GM12878 (cell line): ENCODE measurements at regions not wholly inside any gene's neighbourhood (a gene's known extent, or its start where the extent isn't known, plus 50 kb on each side); places are given as distances from the start of the nearest gene placed in this dataset.

Experiments
- ESRRA ChIP-seq: IDR thresholded peaks from 2 replicates; pipeline ENCODE4 v1.6.1; 2012; ENCODE audit warnings: mild to moderate bottlenecking, low read length, improper control_type of control experiment
- FOS ChIP-seq: IDR thresholded peaks from 3 replicates; pipeline ENCODE4 v1.6.1; 2011; ENCODE audit warnings: borderline replicate concordance; ENCODE audit not compliant: insufficient read length; ENCODE audit errors: extremely low read depth
- FOXM1 ChIP-seq: IDR thresholded peaks from 2 replicates; pipeline ENCODE4 v1.6.1; 2012; ENCODE audit warnings: low read depth, mild to moderate bottlenecking, inconsistent platforms, low read length, moderate library complexity
- JUNB ChIP-seq: IDR thresholded peaks from 2 replicates; pipeline ENCODE4 v1.6.1; 2016; ENCODE audit warnings: antibody characterized with exemption, mild to moderate bottlenecking
- POLR2A ChIP-seq: IDR thresholded peaks from 2 replicates; pipeline ENCODE4 v1.6.1; 2011; ENCODE audit warnings: low read depth, mild to moderate bottlenecking, low read length
- POLR2AphosphoS2 ChIP-seq: IDR thresholded peaks from 2 replicates; pipeline ENCODE4 v1.6.1; 2011; ENCODE audit warnings: low read depth, mild to moderate bottlenecking, low read length, improper control_type of control experiment, moderate library complexity
- RAD21 ChIP-seq: IDR thresholded peaks from 2 replicates; pipeline ENCODE4 v1.6.1; 2011; ENCODE audit warnings: mild to moderate bottlenecking, low read depth, low read length, moderate library complexity; ENCODE audit not compliant: insufficient read depth
- ZZZ3 ChIP-seq: IDR thresholded peaks from 2 replicates; pipeline ENCODE4 v1.6.1; 2011; ENCODE audit warnings: low read depth; ENCODE audit not compliant: control insufficient read depth, insufficient read length
- TF ChIP-seq, protein P1 (sequence below): IDR thresholded peaks from 2 replicates; pipeline ENCODE4 v1.6.1; 2012; ENCODE audit warnings: low read depth, low read length, improper control_type of control experiment
- TF ChIP-seq, protein P2 (sequence below), 3 experiments: IDR thresholded peaks in 2 of 3; conservative IDR thresholded peaks in 1 of 3; 2 replicates each; pipeline ENCODE4 v1.5.1; 2011; ENCODE audit warnings: low read depth in 3 of 3, low read length in 3 of 3, mild to moderate bottlenecking in 3 of 3, control low read depth in 2 of 3, moderate library complexity in 2 of 3, inconsistent platforms in 1 of 3, mixed read lengths in 1 of 3; ENCODE audit not compliant: control insufficient read depth in 2 of 3, insufficient read depth in 1 of 3; ENCODE audit errors: extremely low read depth in 1 of 3
- TF ChIP-seq, protein P3 (sequence below): IDR thresholded peaks from 2 replicates; pipeline ENCODE4 v1.6.1; 2012; ENCODE audit warnings: mild to moderate bottlenecking, low read depth, low read length
- TF ChIP-seq, protein P4 (sequence below): fragments of 450-650 bp; IDR thresholded peaks from 2 replicates; pipeline ENCODE4 v1.6.1; 2017; ENCODE audit warnings: mild to moderate bottlenecking

DNA sequence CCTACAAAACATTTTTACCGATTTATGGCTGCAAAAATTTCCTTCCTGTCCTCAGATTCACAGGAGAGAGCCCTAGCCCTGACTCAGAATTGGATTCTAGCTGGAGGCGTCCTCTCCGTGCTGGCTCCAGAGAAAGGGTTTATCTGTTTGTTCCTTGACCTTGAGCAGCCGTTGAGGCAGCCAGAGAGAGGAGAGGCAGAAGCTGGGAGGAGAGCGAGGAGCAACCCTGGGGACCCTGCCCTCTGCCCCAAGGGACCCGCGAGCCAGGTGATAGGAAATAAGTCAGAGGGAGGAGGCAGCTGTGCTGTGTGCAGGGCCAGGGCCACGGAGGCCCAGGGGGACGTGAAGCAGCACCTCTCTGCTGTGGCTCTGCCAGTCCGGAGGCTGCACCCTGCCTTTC lies 75.6 kb downstream of the IGLL1 start:
- TF ChIP-seq ESRRA = no peak
- TF ChIP-seq, protein P1, sequence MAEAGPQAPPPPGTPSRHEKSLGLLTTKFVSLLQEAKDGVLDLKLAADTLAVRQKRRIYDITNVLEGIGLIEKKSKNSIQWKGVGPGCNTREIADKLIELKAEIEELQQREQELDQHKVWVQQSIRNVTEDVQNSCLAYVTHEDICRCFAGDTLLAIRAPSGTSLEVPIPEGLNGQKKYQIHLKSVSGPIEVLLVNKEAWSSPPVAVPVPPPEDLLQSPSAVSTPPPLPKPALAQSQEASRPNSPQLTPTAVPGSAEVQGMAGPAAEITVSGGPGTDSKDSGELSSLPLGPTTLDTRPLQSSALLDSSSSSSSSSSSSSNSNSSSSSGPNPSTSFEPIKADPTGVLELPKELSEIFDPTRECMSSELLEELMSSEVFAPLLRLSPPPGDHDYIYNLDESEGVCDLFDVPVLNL = no peak
- TF ChIP-seq JUNB = no peak
- no peak for TF ChIP-seq RAD21
- TF ChIP-seq, protein P2, sequence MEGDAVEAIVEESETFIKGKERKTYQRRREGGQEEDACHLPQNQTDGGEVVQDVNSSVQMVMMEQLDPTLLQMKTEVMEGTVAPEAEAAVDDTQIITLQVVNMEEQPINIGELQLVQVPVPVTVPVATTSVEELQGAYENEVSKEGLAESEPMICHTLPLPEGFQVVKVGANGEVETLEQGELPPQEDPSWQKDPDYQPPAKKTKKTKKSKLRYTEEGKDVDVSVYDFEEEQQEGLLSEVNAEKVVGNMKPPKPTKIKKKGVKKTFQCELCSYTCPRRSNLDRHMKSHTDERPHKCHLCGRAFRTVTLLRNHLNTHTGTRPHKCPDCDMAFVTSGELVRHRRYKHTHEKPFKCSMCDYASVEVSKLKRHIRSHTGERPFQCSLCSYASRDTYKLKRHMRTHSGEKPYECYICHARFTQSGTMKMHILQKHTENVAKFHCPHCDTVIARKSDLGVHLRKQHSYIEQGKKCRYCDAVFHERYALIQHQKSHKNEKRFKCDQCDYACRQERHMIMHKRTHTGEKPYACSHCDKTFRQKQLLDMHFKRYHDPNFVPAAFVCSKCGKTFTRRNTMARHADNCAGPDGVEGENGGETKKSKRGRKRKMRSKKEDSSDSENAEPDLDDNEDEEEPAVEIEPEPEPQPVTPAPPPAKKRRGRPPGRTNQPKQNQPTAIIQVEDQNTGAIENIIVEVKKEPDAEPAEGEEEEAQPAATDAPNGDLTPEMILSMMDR (IDR thresholded peaks at IDR 0.05 in 2 of 3, conservative IDR thresholded peaks at IDR 0.05 in 1 of 3; ENCODE audit: control insufficient read depth in 2 of 3, extremely low read depth in 1 of 3, insufficient read depth in 1 of 3, low read depth in 3 of 3, low read length in 3 of 3) = no peak
- TF ChIP-seq, protein P3, sequence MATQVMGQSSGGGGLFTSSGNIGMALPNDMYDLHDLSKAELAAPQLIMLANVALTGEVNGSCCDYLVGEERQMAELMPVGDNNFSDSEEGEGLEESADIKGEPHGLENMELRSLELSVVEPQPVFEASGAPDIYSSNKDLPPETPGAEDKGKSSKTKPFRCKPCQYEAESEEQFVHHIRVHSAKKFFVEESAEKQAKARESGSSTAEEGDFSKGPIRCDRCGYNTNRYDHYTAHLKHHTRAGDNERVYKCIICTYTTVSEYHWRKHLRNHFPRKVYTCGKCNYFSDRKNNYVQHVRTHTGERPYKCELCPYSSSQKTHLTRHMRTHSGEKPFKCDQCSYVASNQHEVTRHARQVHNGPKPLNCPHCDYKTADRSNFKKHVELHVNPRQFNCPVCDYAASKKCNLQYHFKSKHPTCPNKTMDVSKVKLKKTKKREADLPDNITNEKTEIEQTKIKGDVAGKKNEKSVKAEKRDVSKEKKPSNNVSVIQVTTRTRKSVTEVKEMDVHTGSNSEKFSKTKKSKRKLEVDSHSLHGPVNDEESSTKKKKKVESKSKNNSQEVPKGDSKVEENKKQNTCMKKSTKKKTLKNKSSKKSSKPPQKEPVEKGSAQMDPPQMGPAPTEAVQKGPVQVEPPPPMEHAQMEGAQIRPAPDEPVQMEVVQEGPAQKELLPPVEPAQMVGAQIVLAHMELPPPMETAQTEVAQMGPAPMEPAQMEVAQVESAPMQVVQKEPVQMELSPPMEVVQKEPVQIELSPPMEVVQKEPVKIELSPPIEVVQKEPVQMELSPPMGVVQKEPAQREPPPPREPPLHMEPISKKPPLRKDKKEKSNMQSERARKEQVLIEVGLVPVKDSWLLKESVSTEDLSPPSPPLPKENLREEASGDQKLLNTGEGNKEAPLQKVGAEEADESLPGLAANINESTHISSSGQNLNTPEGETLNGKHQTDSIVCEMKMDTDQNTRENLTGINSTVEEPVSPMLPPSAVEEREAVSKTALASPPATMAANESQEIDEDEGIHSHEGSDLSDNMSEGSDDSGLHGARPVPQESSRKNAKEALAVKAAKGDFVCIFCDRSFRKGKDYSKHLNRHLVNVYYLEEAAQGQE = no peak
- TF ChIP-seq POLR2AphosphoS2 = no peak
- no peak for TF ChIP-seq FOXM1
- no peak for TF ChIP-seq POLR2A
- no peak for TF ChIP-seq FOS
- TF ChIP-seq, protein P4, sequence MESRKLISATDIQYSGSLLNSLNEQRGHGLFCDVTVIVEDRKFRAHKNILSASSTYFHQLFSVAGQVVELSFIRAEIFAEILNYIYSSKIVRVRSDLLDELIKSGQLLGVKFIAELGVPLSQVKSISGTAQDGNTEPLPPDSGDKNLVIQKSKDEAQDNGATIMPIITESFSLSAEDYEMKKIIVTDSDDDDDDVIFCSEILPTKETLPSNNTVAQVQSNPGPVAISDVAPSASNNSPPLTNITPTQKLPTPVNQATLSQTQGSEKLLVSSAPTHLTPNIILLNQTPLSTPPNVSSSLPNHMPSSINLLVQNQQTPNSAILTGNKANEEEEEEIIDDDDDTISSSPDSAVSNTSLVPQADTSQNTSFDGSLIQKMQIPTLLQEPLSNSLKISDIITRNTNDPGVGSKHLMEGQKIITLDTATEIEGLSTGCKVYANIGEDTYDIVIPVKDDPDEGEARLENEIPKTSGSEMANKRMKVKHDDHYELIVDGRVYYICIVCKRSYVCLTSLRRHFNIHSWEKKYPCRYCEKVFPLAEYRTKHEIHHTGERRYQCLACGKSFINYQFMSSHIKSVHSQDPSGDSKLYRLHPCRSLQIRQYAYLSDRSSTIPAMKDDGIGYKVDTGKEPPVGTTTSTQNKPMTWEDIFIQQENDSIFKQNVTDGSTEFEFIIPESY = no peak
- TF ChIP-seq ZZZ3 = no peak
